H1 (cell line): ENCODE measurements at regions not wholly inside any gene's neighbourhood (a gene's known extent, or its start where the extent isn't known, plus 50 kb on each side); places are given as distances from the start of the nearest gene placed in this dataset.

Experiments
- CTCF ChIA-PET: fragments of 300-600 bp; sonication (Branson Sonifier 250); formaldehyde crosslinking; loops from one replicate; lab custom pipeline; 2021; ENCODE audit not compliant: partially characterized antibody; lab: Charles Lee
- POLR2A ChIA-PET: fragments of 300-600 bp; sonication (Branson Sonifier 250); formaldehyde crosslinking; loops from one replicate; lab custom pipeline; 2021; ENCODE audit warnings: inconsistent platforms; ENCODE audit not compliant: partially characterized antibody; lab: Charles Lee
- DNase-seq, 2 experiments: peaks; one replicate each; pipeline versions ENCODE4 v3.0.0 to v3.0.0-alpha.2; 2010 to 2022; ENCODE audit warnings: low spot score in 2 of 2, low read depth in 1 of 2, mixed read lengths in 1 of 2
- FAIRE-seq: peaks from 2 replicates; lab custom pipeline; 2011; peaks lifted over from hg19 to GRCh38; lab: Jason Lieb, UNC
- H2AFZ ChIP-seq: 2 replicates; pipeline ENCODE4 v1.8.1; 2012; ENCODE audit warnings: low read length, inconsistent platforms
- H2AK5ac ChIP-seq: 2 replicates; pipeline ENCODE4 v1.6.1; 2013; ENCODE audit warnings: low read depth, low read length
- H2BK120ac ChIP-seq: replicated peaks from 2 replicates; pipeline ENCODE3; 2013; ENCODE audit warnings: low read depth, low read length, inconsistent platforms
- H2BK12ac ChIP-seq: 2 replicates; pipeline ENCODE4 v1.6.1; 2013; ENCODE audit warnings: low read depth, low read length
- H2BK15ac ChIP-seq: 2 replicates; pipeline ENCODE4 v1.6.1; 2013; ENCODE audit warnings: low read length
- H2BK20ac ChIP-seq: 2 replicates; pipeline ENCODE4 v1.6.1; 2013; ENCODE audit warnings: low read length
- H2BK5ac ChIP-seq: 2 replicates; pipeline ENCODE4 v1.6.1; 2013; ENCODE audit warnings: low read depth, low read length
- H3K14ac ChIP-seq: 2 replicates; pipeline ENCODE4 v1.6.1; 2013; ENCODE audit warnings: inconsistent platforms; ENCODE audit not compliant: insufficient read length
- H3K18ac ChIP-seq: 2 replicates; pipeline ENCODE4 v1.6.1; 2013; ENCODE audit warnings: low read length; ENCODE audit errors: extremely low read depth
- H3K23ac ChIP-seq: 2 replicates; pipeline ENCODE4 v1.6.1; 2013; ENCODE audit warnings: inconsistent platforms; ENCODE audit not compliant: insufficient read length
- H3K23me2 ChIP-seq: 2 replicates; pipeline ENCODE4 v1.6.1; 2013; ENCODE audit warnings: low read depth, low read length
- H3K27ac ChIP-seq: 2 replicates; pipeline ENCODE4 v1.6.1; 2011; ENCODE audit warnings: low read depth, low read length, inconsistent platforms
- H3K27me3 ChIP-seq, 4 experiments: replicated peaks in 1 of 4; 1 replicate in 1 of 4; 2 replicates in 3 of 4; pipeline versions ENCODE4 v1.6.1 to v1.8.1; 2011 to 2013; ENCODE audit warnings: low read length in 3 of 4, mild to moderate bottlenecking in 3 of 4, inconsistent platforms in 2 of 4, mixed read lengths in 2 of 4, moderate library complexity in 1 of 4; ENCODE audit not compliant: control insufficient read depth in 3 of 4, insufficient read depth in 3 of 4; ENCODE audit errors: extremely low read depth in 1 of 4
- H3K36me3 ChIP-seq, 4 experiments: 2 replicates each; pipeline versions ENCODE4 v1.6.1 to v1.8.1; 2011 to 2013; ENCODE audit warnings: mild to moderate bottlenecking in 4 of 4, low read length in 3 of 4, moderate library complexity in 2 of 4, control low read depth in 1 of 4, inconsistent platforms in 1 of 4; ENCODE audit not compliant: insufficient read depth in 4 of 4, control insufficient read depth in 2 of 4
- H3K4ac ChIP-seq: replicated peaks from 2 replicates; pipeline ENCODE3; 2013; ENCODE audit warnings: low read length, low read depth, mixed read lengths, inconsistent platforms; ENCODE audit not compliant: insufficient read length
- H3K4me1 ChIP-seq, 4 experiments: replicated peaks in 1 of 4; 1 replicate in 1 of 4; 2 replicates in 3 of 4; pipeline versions ENCODE4 v1.6.1 to v1.8.1; 2011 to 2013; ENCODE audit warnings: low read length in 3 of 4, inconsistent platforms in 2 of 4, mixed read lengths in 1 of 4; ENCODE audit not compliant: insufficient read depth in 4 of 4, control insufficient read depth in 3 of 4
- H3K4me2 ChIP-seq, 2 experiments: 2 replicates each; pipeline versions ENCODE4 v1.6.1 to v1.8.1; 2011 to 2013; ENCODE audit warnings: low read depth in 2 of 2, low read length in 2 of 2, control low read depth in 1 of 2, inconsistent platforms in 1 of 2, mild to moderate bottlenecking in 1 of 2; ENCODE audit not compliant: insufficient read depth in 1 of 2
- H3K4me3 ChIP-seq, 4 experiments: fragments of 200-600, 300-600 bp in 1 of 4; sonication (generic), shearing (Covaris generic), sonication (Bioruptor Twin) in 1 of 4; 2 replicates each; pipeline versions ENCODE4 v1.5.1 to v1.8.1; 2011 to 2016; ENCODE audit warnings: low read length in 4 of 4, low read depth in 3 of 4, control low read depth in 2 of 4, inconsistent platforms in 2 of 4, mild to moderate bottlenecking in 2 of 4, mixed read lengths in 1 of 4, moderate library complexity in 1 of 4; ENCODE audit not compliant: insufficient read depth in 2 of 4; ENCODE audit errors: extremely low read depth in 1 of 4
- H3K56ac ChIP-seq: replicated peaks from 2 replicates; pipeline ENCODE3; 2013; ENCODE audit warnings: low read depth, mild to moderate bottlenecking, mixed read lengths, low read length, inconsistent platforms; ENCODE audit not compliant: insufficient read length
- H3K79me1 ChIP-seq: 2 replicates; pipeline ENCODE4 v1.6.1; 2013; ENCODE audit warnings: low read depth, low read length, control low read depth
- H3K79me2 ChIP-seq, 2 experiments: 2 replicates each; pipeline versions ENCODE4 v1.6.1 to v1.8.1; 2012 to 2013; ENCODE audit warnings: low read length in 2 of 2, mild to moderate bottlenecking in 2 of 2, inconsistent platforms in 1 of 2; ENCODE audit not compliant: insufficient read depth in 2 of 2, control insufficient read depth in 1 of 2
- H3K9ac ChIP-seq, 4 experiments: replicated peaks in 1 of 4; 1 replicate in 1 of 4; 2 replicates in 3 of 4; pipeline versions ENCODE4 v1.6.1 to v1.8.1; 2011 to 2013; ENCODE audit warnings: low read depth in 3 of 4, low read length in 3 of 4, control low read depth in 2 of 4, mild to moderate bottlenecking in 2 of 4, moderate library complexity in 2 of 4, inconsistent platforms in 1 of 4; ENCODE audit errors: extremely low read depth in 1 of 4
- H3K9me3 ChIP-seq, 2 experiments: 2 replicates each; pipeline versions ENCODE4 v1.6.1 to v1.8.1; 2012 to 2013; ENCODE audit warnings: mild to moderate bottlenecking in 2 of 2, moderate library complexity in 2 of 2, control low read depth in 1 of 2, inconsistent platforms in 1 of 2, low read depth in 1 of 2, low read length in 1 of 2, mixed read lengths in 1 of 2; ENCODE audit not compliant: insufficient read depth in 2 of 2
- H4K20me1 ChIP-seq, 2 experiments: replicated peaks in 1 of 2; 2 replicates each; pipeline versions ENCODE3 to v1.8.1; 2011 to 2013; ENCODE audit warnings: inconsistent platforms in 2 of 2, low read length in 2 of 2, mild to moderate bottlenecking in 1 of 2; ENCODE audit not compliant: insufficient read depth in 2 of 2, control insufficient read depth in 1 of 2
- H4K5ac ChIP-seq: 2 replicates; pipeline ENCODE4 v1.6.1; 2013; ENCODE audit warnings: low read length, low read depth, mixed read lengths, inconsistent platforms; ENCODE audit not compliant: insufficient read length
- H4K8ac ChIP-seq: 2 replicates; pipeline ENCODE4 v1.8.0; 2013; ENCODE audit warnings: mild to moderate bottlenecking, moderate library complexity, low read length, inconsistent platforms; ENCODE audit not compliant: insufficient read depth; ENCODE audit errors: extremely low read depth
- H4K91ac ChIP-seq: replicated peaks from 2 replicates; pipeline ENCODE3; 2013; ENCODE audit warnings: low read length, mixed read lengths, inconsistent platforms; ENCODE audit not compliant: insufficient read length
- BCL11A ChIP-seq, 2 experiments: IDR thresholded peaks; one replicate each; pipeline ENCODE4 v1.6.1; 2011; ENCODE audit warnings: low read depth in 2 of 2, low read length in 2 of 2, mild to moderate bottlenecking in 2 of 2
- EZH2 ChIP-seq: fragments of 200-600 bp; sonication (generic); IDR thresholded peaks from 2 replicates; pipeline ENCODE4 v1.7.1; 2012; ENCODE audit warnings: low read depth, mild to moderate bottlenecking, moderate library complexity, low read length, inconsistent platforms; ENCODE audit not compliant: severe bottlenecking
- WGBS, 2 experiments: shearing (Covaris generic) in 1 of 2; methylation state at CpG; one replicate each; pipeline versions ENCODE4 v1.1.6 to v1.1.7; 2013 to 2015; ENCODE audit warnings: low lambda C conversion rate in 2 of 2, mixed read lengths in 2 of 2, inconsistent platforms in 1 of 2, low coverage in 1 of 2, missing lambda C conversion rate in 1 of 2; ENCODE audit not compliant: insufficient replicate concordance in 2 of 2, insufficient coverage in 1 of 2, insufficient read length in 1 of 2; ENCODE audit errors: extremely low coverage in 1 of 2, missing lambda C conversion rate in 1 of 2; 5-methylcytosine and 5-hydroxymethylcytosine counted together

DNA sequence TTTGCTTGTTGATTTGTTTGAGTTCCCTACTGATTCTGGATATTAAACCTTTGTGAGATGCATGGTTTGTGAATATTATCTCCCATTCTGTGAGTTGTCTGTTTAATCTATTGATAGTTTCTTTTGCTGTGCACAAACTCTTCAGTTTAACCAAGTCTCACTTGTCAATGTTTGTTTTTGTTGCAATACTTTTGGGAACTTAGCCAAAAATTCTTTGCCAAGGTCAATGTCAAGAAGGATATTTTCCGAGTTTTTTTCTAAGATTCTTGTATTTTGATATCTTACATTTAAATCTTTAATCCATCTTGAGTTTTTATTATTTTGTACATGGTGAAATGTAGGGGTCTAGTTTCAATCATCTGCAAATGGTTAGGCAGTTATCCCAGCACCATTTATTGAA, 1230.7 kb upstream of the NCAM2 start:
- Histone ChIP-seq H3K9ac (no peak overlapping the region), H2BK12ac (no peak overlapping the region), H4K91ac (no peak overlapping the region), H3K56ac (no peak overlapping the region), H3K79me1 (no peaks in the 10 kb centered on the region), H4K5ac (no peak overlapping the region), H3K4ac (no peak overlapping the region), H3K36me3 (no peaks in the 10 kb centered on the region), H3K18ac (no peak overlapping the region), H3K9me3 (no peaks in the 10 kb centered on the region), H3K4me3 (no peak overlapping the region), H3K27ac (no peak overlapping the region), H2BK5ac (no peak overlapping the region), H4K8ac (no peak overlapping the region), H3K4me2 (no peak overlapping the region), H2AK5ac (no peak overlapping the region), H3K14ac (no peak overlapping the region), H3K4me1 (no peaks in the 10 kb centered on the region), H2BK15ac (no peak overlapping the region), H3K79me2 (no peaks in the 10 kb centered on the region), H2BK120ac (no peak overlapping the region), H4K20me1 (no peaks in the 10 kb centered on the region), H3K27me3 (no peaks in the 10 kb centered on the region), H3K23ac (no peak overlapping the region), H2AFZ (no peak overlapping the region), H3K23me2 (no peaks in the 10 kb centered on the region; the same call in 1 of the 2 replicates), H2BK20ac (no peak overlapping the region)
- POLR2A ChIA-PET = no interaction called here
- TF ChIP-seq EZH2 (no peak), BCL11A (IDR thresholded peaks at IDR 0.05; ENCODE audit: low read depth in 2 of 2, low read length in 2 of 2) (no peak)
- CTCF ChIA-PET = no interaction called here
- DNase-seq = no peak
- WGBS, 2 experiments = 95% methylated on average over 1 of the region's 1 CpG; no CpG with 5 or more reads in 1 of the 2 experiments
- no peak for FAIRE-seq
